GM10266 (cell line): ENCODE measurements at regions not wholly inside any gene's neighbourhood (a gene's known extent, or its start where the extent isn't known, plus 50 kb on each side); places are given as distances from the start of the nearest gene placed in this dataset.

ENCODE experiments used
- DNase-seq: peaks from one replicate; pipeline ENCODE4 v3.0.0; 2012; ENCODE audit errors: extremely low spot score
- TF ChIP-seq, protein P1 (sequence below): IDR thresholded peaks from 2 replicates; pipeline ENCODE4 v1.5.1; 2012; ENCODE audit warnings: mild to moderate bottlenecking, low read depth; ENCODE audit not compliant: control insufficient read depth, insufficient read depth; ENCODE audit errors: missing control alignments

DNA sequence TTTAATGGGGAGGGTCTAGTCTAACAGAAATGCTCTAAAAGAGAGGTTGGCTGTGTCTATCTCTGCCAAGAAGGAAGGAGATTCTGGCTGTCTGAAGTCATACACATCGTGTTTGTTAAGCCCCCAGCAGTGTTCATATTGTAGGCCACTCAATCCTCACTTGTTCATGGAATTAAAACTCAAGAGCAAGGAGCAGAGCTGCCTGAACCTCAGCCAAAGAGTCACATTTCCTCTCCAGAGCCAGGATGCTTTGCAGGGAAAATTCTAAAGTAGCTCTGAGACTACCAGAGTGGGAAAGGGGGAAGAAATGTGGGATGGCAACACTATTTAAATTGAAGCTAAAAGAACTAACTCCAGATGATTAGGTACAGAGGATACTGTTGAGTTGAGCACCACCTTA is 190.7 kb upstream of the CXCR4 start:
- TF ChIP-seq, protein P1, sequence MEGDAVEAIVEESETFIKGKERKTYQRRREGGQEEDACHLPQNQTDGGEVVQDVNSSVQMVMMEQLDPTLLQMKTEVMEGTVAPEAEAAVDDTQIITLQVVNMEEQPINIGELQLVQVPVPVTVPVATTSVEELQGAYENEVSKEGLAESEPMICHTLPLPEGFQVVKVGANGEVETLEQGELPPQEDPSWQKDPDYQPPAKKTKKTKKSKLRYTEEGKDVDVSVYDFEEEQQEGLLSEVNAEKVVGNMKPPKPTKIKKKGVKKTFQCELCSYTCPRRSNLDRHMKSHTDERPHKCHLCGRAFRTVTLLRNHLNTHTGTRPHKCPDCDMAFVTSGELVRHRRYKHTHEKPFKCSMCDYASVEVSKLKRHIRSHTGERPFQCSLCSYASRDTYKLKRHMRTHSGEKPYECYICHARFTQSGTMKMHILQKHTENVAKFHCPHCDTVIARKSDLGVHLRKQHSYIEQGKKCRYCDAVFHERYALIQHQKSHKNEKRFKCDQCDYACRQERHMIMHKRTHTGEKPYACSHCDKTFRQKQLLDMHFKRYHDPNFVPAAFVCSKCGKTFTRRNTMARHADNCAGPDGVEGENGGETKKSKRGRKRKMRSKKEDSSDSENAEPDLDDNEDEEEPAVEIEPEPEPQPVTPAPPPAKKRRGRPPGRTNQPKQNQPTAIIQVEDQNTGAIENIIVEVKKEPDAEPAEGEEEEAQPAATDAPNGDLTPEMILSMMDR = no peak
- no peak for DNase-seq

DNA sequence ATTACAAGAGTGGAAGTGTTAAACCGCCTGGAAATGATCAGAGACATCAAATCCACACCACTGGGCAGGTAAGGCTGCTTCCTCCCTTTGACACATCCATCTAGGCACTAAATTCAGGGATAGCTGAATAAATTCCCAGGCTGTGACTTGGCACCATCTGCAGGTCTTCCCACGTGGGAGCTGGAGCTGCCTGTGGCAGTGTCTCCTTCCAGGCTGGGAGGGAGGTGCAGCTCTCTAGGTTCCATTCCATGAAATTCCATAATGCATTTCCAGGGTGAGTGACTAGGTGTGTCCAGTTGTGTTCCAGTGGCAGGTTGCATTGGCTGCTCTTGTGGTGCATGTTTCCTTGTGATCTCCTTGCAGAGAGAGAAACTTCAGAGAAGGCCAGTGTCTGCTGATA is 188.9 kb upstream of the CXCR4 start:
- TF ChIP-seq, protein P1 = no peak
- no peak for DNase-seq

DNA sequence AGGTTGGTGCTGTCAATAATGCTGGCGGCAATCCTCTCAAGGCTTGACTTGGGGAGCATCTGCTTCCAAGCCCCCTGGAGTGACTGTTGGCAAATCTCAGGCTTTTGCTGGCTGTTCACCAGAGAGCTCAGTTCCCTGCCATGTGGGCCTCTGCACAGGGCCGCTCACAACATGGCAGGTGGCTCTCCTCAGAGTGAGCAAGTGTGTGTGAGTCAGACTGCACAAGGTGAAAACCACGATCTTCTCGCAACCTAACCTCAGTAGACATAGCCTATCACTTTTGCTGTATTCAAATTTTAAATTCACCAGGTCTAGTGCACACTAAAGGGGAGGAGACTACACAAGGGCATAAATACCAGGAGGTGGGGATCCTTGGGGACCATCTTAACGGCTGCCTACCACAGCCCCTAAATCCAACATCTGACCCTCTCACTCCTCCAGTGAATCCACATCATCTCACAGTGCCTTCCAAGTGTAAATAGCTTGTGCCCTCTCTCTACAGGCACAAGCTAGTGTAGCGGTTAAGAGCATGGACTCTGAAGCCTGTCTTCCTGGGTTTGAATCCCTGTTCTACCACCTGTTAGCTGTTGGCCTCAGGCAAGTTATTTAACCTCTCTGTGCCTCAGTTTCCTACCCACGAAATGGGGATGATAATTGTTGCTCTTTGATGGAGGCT is 187.7 kb upstream of the CXCR4 start:
- TF ChIP-seq, protein P1 = no peak
- peak; percentile 21 for DNase-seq

DNA sequence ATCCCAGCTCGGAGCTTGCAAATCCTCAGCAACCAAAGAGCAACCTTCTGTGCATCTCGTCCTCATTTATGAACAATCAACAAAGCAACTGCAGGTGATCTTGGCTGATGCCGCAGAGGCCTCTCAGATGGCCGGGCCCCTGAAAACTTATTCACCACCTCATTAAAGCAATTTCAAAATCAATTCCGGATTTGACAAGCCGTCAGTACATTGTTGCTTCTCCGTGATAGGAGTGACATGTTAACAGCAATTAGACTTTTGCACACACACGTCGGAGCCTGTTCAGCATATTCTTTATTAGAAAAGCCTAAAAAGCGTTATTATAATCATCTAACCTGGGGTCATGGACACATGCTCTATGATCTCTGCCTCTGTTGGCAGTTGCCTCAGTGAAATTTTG is 183.1 kb upstream of the CXCR4 start:
- DNase-seq = no peak
- TF ChIP-seq, protein P1 = no peak

DNA sequence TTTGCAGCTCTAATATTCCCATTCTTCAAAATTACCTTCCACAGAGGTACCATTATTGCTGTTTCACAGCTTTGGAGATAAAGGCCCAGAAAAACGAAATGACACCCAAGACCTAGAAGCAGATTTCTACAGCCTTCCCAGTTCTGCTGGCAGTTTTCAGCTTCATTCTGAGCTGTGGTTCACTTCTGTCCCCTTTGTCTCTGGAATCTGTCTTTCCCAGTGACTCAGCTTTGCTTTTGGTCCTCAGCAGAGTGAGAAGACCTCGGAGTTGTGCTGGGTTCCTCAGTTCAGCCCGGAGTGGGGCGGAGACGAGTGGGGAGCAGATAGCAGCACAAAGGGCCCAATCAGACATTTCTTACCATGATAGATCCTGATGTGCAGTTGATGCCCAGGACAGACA is 180.7 kb upstream of the CXCR4 start:
- DNase-seq = no peak

DNA sequence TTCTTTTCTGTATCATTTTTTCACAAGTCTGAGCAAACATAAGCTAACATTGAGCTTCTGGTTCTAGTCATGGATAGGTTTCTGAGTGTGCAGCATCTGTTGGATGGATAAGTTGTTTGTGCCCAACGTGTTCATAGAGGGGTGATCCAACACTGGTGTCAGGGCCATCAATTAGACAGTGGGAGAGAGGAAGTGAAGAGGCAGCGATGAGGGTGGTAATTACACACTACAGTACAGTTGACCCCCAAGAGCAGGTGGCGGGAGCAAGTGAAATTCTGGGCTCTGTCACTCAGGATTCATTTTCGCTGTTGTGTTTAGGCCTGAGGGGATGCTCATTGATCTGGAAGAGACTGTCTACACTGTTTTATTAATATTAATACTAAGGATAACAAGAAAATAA is 180.0 kb upstream of the CXCR4 start:
- no peak for DNase-seq
- TF ChIP-seq, protein P1 = no peak

More for the DNA sequence above, 180.7 kb upstream of the CXCR4 start:
- TF ChIP-seq, protein P1 = no peak

DNA sequence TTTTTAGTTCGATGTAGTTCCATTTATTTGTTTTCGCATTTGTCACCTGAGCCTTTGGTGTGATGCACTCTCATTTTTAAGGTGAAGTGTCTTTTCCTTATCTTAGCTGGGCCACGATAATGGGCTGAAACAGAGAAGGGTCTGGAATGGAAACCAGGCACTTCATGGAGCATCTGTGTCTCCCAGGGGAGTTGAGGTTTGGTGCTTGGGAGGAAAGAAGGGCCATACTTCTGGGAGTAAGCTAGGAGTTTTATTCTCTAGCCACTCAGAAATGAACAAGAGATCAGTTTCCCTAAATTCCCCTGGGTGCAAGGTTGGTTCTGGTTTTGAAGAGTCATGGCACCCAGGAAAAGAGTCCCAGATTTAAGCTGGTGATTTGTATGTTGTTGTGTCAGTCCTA is 179.4 kb upstream of the CXCR4 start:
- no peak for DNase-seq
- TF ChIP-seq, protein P1 = no peak
